GM12891 (cell line): ENCODE measurements at regions not wholly inside any gene's neighbourhood (a gene's known extent, or its start where the extent isn't known, plus 50 kb on each side); places are given as distances from the start of the nearest gene placed in this dataset.

Experiments
- DNase-seq: peaks from one replicate; pipeline ENCODE4 v3.0.0; 2011; ENCODE audit warnings: low spot score; ENCODE audit not compliant: insufficient read length
- FAIRE-seq: peaks from 2 replicates; lab custom pipeline; 2011; peaks lifted over from hg19 to GRCh38; lab: Jason Lieb, UNC
- PAX5 ChIP-seq: IDR thresholded peaks from 2 replicates; pipeline ENCODE4 v1.6.1; 2011; ENCODE audit warnings: low read length, moderate library complexity, mild to moderate bottlenecking; ENCODE audit not compliant: insufficient read depth, severe bottlenecking
- POLR2A ChIP-seq: IDR thresholded peaks from 2 replicates; pipeline ENCODE4 v1.6.1; 2011; ENCODE audit warnings: low read depth, low read length, control low read depth
- POLR2AphosphoS5 ChIP-seq: IDR thresholded peaks from 2 replicates; pipeline ENCODE4 v1.6.1; 2011; ENCODE audit warnings: low read depth, low read length, control low read depth
- POU2F2 ChIP-seq: IDR thresholded peaks from 2 replicates; pipeline ENCODE4 v1.6.1; 2011; ENCODE audit warnings: low read depth, mild to moderate bottlenecking, control low read depth, low read length, moderate library complexity
- SPI1 ChIP-seq: IDR thresholded peaks from 2 replicates; pipeline ENCODE4 v1.6.1; 2011; ENCODE audit warnings: low read depth, low read length, control low read depth
- TAF1 ChIP-seq: IDR thresholded peaks from 2 replicates; pipeline ENCODE4 v1.6.1; 2011; ENCODE audit warnings: low read depth, low read length, control low read depth

DNA sequence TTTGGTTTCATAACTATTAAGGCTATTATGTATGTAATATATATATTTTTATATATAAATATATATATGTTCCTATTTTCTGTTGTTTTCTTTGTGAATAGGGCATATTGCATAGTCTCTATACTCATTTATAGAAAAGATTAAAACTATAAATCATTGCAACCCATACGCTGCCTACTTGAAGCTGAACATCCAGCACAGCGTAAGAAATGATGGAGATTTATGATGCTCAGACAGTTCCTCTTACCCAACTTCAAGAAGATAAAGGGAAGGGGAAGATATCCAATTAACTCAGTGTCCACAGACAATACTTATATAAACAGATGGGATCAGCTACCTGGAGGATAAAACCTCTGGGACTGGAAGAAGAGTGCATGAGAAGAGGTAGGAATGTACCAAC is 791.7 kb downstream of the FAM181B start:
- FAIRE-seq (no peak), DNase-seq (no peak)
- TF ChIP-seq SPI1 (no peak), POLR2AphosphoS5 (no peak), POLR2A (no peak), POU2F2 (no peak), PAX5 (no peak), TAF1 (no peak)

DNA sequence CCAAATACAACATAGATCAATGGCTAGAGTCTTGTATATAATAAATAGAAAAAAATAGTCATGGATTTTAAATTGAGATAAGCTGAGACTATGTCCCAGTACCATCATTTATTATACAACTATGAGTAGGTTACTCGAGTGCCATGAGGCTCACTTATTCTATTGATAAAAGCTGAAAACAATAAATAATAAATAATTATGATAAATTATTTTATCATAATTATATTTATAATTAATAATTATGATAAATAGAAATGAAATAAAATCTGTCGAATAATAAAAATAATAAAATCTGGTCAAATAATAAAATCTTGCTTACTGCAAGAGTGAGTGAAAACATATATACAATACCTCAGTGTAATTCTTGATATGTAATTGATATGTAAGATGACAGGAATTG is 801.4 kb downstream of the FAM181B start:
- no peak for FAIRE-seq
- TF ChIP-seq SPI1 (no peak), POU2F2 (no peak), TAF1 (no peak)
- no peak for DNase-seq

DNA sequence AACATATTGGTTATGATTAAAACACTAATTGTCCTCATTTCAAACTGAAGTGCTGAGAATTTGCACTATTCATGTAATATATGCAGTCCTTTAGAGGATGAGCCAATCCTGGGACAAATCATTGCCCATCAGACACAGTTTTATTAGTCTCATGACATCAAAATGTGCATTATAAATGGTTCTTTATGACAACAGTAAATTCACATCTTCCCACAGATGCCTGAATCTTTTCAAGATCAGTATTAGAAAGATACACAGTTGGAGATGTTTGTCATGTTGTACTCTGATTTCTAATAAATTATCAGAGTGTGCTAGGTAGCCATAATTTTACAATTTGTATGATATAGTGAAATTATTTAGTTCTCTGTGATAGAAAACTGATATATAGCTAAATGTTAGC is 813.5 kb downstream of the FAM181B start:
- DNase-seq, result no peak
- FAIRE-seq, result no peak
- no peak for TF ChIP-seq POLR2AphosphoS5
- TF ChIP-seq PAX5, result no peak
- no peak for TF ChIP-seq POU2F2
- no peak for TF ChIP-seq TAF1
- TF ChIP-seq POLR2A, result no peak
- no peak for TF ChIP-seq SPI1

DNA sequence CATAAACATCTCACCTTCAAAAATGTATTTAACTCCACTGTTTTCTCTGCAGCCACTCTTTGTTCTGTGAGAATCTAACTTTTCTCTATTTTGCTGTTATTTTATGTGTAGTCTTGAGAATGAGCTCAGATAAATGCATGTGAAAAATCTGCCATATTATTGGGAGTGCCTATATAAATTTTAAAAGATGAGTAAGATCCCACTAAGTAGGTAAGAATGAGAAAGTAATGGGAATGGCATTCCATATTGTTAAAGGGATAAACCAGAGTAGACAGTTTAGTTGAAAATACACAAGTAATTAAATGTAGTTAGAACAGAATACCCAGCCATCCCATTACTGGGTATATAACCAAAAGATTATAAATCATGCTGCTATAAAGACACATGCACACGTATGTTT is 817.2 kb downstream of the FAM181B start:
- DNase-seq, result no peak
- TF ChIP-seq POLR2A (no peak), POU2F2 (no peak), POLR2AphosphoS5 (no peak), TAF1 (no peak)
- FAIRE-seq, result no peak

DNA sequence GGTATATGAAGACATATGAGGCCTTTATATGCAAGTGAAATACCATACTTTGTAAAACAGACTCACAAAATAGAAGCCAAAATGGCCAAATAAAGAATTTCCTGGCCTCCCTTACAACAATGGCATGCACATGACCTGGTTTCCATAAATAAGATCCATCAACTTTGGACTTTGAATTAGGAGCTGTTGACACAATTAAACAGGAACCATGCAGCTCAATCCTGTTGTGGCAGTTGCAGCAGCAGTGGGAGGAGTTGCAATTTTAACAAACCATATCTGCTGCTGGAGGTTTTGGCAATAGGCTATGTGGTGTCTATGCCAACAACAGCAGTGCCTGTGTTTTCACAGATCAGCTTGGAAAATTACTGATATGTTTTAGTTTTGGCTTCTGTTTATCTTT is 818.6 kb downstream of the FAM181B start:
- DNase-seq (no peak), FAIRE-seq (no peak)
- no peak for TF ChIP-seq POLR2A
- TF ChIP-seq PAX5, result no peak
- no peak for TF ChIP-seq POLR2AphosphoS5
- TF ChIP-seq SPI1, result no peak
- no peak for TF ChIP-seq POU2F2

DNA sequence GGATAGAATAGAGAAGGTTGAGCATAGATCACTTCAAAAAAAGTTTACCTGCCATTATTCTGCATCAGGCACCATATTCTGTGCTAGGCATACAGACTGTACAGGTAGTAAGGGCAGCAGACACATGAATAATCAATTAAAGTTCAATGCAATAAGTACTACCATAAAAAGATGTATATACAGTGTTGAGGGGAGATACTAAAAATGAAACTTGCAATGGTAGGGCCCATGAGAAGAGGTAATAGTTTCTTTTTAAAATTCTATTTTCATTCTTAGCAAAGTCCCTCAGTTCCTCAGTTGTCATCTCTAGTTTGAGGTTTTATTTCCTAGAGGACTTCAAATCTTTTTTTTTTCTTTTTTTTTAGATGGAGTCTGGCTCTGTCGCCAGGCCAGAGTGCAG is 819.9 kb downstream of the FAM181B start:
- TF ChIP-seq POLR2AphosphoS5 (no peak), POLR2A (no peak), POU2F2 (no peak), TAF1 (no peak), PAX5 (no peak), SPI1 (no peak)
- DNase-seq (no peak), FAIRE-seq (no peak)

DNA sequence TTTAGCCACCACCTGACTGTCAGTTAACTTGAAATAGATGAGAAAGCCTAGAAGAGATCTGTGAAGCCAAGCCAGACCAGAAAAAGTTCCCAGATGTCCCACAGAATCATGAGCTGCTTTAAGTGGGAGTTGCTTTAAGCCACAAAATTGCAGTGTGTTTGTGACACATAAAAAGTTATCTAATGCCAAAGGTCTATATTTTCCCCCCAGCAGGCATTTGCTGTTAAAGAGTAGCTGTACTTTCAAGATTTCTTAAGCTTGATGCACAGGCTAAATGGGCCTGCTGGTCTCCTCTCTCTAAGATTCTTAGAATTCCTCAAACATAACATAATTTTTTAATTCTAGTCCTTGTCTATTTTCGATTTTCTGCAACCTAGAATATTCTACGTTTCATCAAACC is 825.7 kb downstream of the FAM181B start:
- FAIRE-seq, result no peak
- DNase-seq, result no peak
- no peak for TF ChIP-seq POLR2A
- TF ChIP-seq TAF1, result no peak

DNA sequence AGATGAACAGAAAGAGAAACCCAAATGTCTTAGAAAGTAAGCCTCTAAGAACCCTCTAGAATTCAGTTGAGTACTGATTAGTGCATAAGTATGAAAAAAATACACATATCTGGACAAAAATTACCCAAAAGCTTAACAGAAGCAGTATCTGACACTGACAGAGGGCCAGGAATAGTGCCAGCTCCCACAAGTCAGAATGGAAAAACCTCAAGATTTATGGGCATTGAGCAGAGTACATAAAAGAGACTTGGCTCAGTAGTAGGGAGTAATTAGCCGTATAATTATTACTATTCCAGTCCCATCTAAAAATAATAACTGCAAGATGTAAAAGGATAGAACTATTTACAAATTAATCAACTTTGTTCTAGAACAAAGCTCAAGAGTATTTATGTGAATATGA is 834.5 kb downstream of the FAM181B start:
- TF ChIP-seq TAF1 (no peak), POLR2AphosphoS5 (no peak), POLR2A (no peak), POU2F2 (no peak), SPI1 (no peak)
- FAIRE-seq (no peak), DNase-seq (no peak)

DNA sequence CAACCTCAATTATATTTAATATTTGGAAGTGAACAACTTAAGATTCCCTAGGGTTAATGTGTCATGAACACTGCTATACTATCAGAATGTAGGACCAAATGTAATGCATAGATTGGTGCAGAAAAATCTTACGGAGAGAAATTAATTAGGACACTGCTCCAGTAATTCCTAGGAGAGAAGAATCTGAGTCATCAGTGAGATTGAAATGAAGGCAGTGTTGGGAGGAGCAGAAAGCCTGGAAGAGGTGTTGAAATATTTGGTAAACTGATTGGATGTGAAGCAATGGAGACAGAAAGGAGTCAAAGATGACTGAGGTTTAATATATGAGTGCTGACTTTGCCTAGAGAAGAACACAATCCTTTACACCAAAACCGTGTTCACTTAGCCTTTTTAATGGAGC is 836.0 kb downstream of the FAM181B start:
- TF ChIP-seq POU2F2 (no peak), PAX5 (no peak), POLR2AphosphoS5 (no peak), TAF1 (no peak), POLR2A (no peak), SPI1 (no peak)
- FAIRE-seq, result no peak
- no peak for DNase-seq

DNA sequence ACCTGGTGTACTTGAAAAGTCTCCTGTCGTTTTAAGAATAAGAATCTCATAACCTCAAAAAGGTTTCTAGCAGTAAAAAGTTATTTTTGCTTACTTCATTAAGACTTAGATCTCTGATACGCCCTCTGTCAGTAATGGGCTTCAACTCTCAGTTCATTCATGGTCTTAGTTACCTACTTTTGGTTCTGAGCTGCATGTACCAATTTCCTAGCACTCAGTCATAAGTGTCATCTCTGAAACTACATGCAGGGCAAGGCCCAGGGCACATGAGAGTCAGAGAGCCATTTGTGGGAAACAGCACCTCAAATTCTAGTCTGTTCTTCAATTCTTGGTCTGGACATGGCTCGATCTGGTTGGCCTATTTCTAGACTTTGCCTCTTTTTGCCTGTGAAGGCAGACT is 838.4 kb downstream of the FAM181B start:
- TF ChIP-seq TAF1 (no peak), SPI1 (no peak), POLR2A (no peak), POLR2AphosphoS5 (no peak), PAX5 (no peak), POU2F2 (no peak)
- no peak for FAIRE-seq
- no peak for DNase-seq
